ENCODE measurements at regions not wholly inside any gene's neighbourhood (a gene's known extent, or its start where the extent isn't known, plus 50 kb on each side); places are given as distances from the start of the nearest gene placed in this dataset.

GRCh38 chr4:160251522-160252170, 1148.8 kb downstream of the RAPGEF2 start:
- no peak for ATAC-seq

GRCh38 chr4:160257318-160257717, 1154.4 kb downstream of the RAPGEF2 start:
- H3K4me1 ChIP-seq (ENCODE audit: low read depth) = no peaks in the 10 kb centered on the region
- intact Hi-C loops (cut with DNase I, micrococcal nuclease) = no loop called here
- ATAC-seq (no peak), DNase-seq (no peak)
- H3K4me3 ChIP-seq = no peak overlapping the region
- no peaks in the 10 kb centered on the region for H3K9me3 ChIP-seq
- H3K36me3 ChIP-seq (ENCODE audit: low read depth) = no peaks in the 10 kb centered on the region
- TF ChIP-seq, protein P1, sequence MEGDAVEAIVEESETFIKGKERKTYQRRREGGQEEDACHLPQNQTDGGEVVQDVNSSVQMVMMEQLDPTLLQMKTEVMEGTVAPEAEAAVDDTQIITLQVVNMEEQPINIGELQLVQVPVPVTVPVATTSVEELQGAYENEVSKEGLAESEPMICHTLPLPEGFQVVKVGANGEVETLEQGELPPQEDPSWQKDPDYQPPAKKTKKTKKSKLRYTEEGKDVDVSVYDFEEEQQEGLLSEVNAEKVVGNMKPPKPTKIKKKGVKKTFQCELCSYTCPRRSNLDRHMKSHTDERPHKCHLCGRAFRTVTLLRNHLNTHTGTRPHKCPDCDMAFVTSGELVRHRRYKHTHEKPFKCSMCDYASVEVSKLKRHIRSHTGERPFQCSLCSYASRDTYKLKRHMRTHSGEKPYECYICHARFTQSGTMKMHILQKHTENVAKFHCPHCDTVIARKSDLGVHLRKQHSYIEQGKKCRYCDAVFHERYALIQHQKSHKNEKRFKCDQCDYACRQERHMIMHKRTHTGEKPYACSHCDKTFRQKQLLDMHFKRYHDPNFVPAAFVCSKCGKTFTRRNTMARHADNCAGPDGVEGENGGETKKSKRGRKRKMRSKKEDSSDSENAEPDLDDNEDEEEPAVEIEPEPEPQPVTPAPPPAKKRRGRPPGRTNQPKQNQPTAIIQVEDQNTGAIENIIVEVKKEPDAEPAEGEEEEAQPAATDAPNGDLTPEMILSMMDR (IDR thresholded peaks at IDR 0.05) = no peak

More at GRCh38 chr4:160251522-160252170, 1148.8 kb downstream of the RAPGEF2 start:
- TF ChIP-seq, protein P1 (IDR thresholded peaks at IDR 0.05) = no peak
- no peaks in the 10 kb centered on the region for H3K36me3 ChIP-seq (ENCODE audit: low read depth)
- H3K4me3 ChIP-seq = no peak overlapping the region
- H3K9me3 ChIP-seq = no peaks in the 10 kb centered on the region
- H3K4me1 ChIP-seq (ENCODE audit: low read depth) = no peaks in the 10 kb centered on the region
- no peak for DNase-seq
- intact Hi-C loops (cut with DNase I, micrococcal nuclease) = no loop called here

GRCh38 chr4:160265014-160265413, 1162.1 kb downstream of the RAPGEF2 start:
- TF ChIP-seq, protein P1 (IDR thresholded peaks at IDR 0.05) = no peak
- DNase-seq = no peak

DNA sequence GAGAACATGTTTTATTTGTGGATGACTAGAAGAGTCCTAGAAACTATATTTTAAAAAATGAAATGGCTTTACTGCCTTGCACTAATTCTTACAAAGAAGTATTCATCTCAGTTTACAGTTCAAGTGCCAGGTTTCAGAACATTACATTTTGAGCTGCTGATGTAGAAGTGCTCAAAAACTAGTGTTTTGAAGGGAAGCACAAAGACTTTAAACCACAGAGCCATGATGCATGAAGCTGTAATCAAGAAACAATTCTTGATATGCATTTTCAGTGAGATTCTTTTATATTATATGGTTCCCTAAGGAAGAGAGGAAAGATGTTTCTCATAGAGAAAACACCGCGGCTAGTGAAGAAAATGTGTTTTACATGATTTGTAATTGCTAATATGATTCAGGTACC, 1163.0 kb downstream of the RAPGEF2 start:
- no peak for ATAC-seq
- peaks cover 3% of the 10 kb centered on the region for H3K36me3 ChIP-seq (ENCODE audit: low read depth)

More at GRCh38 chr4:160265014-160265413, 1162.1 kb downstream of the RAPGEF2 start:
- Histone ChIP-seq H3K36me3 (ENCODE audit: low read depth) (peaks cover 3% of the 10 kb centered on the region), H3K4me3 (no peak overlapping the region), H3K4me1 (ENCODE audit: low read depth) (no peaks in the 10 kb centered on the region), H3K9me3 (no peaks in the 10 kb centered on the region)
- ATAC-seq = no peak
- intact Hi-C loops (cut with DNase I, micrococcal nuclease) = no loop called here

DNA sequence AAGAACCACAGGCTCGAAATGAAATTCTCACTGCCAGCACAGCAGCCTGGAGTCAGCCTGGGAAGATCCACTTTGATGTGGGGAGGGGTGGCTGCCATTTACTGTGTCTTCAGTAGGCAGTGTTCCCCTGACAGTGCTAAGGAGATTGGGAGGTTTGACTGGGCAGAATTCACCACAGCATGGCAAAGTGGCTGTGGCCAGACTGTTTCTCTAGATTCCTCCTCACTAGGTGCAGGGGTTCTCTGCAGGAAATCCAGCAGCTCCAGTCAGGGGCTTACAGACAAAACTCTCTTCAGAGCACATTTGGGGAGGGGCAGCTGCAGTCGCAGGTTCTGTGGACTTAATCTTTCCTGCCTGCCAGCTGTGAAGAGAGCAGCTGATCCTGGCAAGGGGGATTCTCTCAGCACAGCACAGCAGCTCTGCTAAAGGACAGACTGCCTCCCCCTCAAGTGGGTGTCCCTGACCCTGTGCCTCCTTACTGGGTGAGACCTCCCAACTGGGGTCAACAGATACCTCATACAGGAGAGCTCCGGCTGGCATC, 1174.0 kb downstream of the RAPGEF2 start:
- TF ChIP-seq, protein P1 (IDR thresholded peaks at IDR 0.05) = no peak
- H3K4me1 ChIP-seq (ENCODE audit: low read depth) = no peaks in the 10 kb centered on the region
- ATAC-seq (no peak), DNase-seq (no peak)
- intact Hi-C loops (cut with DNase I, micrococcal nuclease) = no loop called here
- no peak overlapping the region for H3K4me3 ChIP-seq
- H3K36me3 ChIP-seq (ENCODE audit: low read depth) = no peaks in the 10 kb centered on the region
- H3K9me3 ChIP-seq = peaks cover 13% of the 10 kb centered on the region

More for the DNA sequence above, 1163.0 kb downstream of the RAPGEF2 start:
- DNase-seq = no peak
- intact Hi-C loops (cut with DNase I, micrococcal nuclease) = no loop called here
- Histone ChIP-seq H3K4me3 (no peak overlapping the region), H3K4me1 (ENCODE audit: low read depth) (no peaks in the 10 kb centered on the region), H3K9me3 (no peaks in the 10 kb centered on the region)
- TF ChIP-seq, protein P1 (IDR thresholded peaks at IDR 0.05) = no peak

All from mucosa of descending colon (tissue), 3 donors.